H1 (cell line): ENCODE measurements at regions not wholly inside any gene's neighbourhood (a gene's known extent, or its start where the extent isn't known, plus 50 kb on each side); places are given as distances from the start of the nearest gene placed in this dataset.

Experiments
- CTCF ChIP-seq, 3 experiments: IDR thresholded peaks; 1 replicate in 2 of 3; 2 replicates in 1 of 3; pipeline versions ENCODE4 v1.5.1 to v1.6.1; 2011; ENCODE audit warnings: low read length in 3 of 3, mild to moderate bottlenecking in 3 of 3, inconsistent platforms in 2 of 3, low read depth in 1 of 3, moderate library complexity in 1 of 3; ENCODE audit not compliant: insufficient read depth in 1 of 3; ENCODE audit errors: control extremely low read depth in 1 of 3
- EZH2 ChIP-seq: fragments of 200-600 bp; sonication (generic); IDR thresholded peaks from 2 replicates; pipeline ENCODE4 v1.7.1; 2012; ENCODE audit warnings: low read depth, mild to moderate bottlenecking, moderate library complexity, low read length, inconsistent platforms; ENCODE audit not compliant: severe bottlenecking
- GABPA ChIP-seq: IDR thresholded peaks from 2 replicates; pipeline ENCODE4 v1.6.1; 2011; ENCODE audit warnings: mild to moderate bottlenecking, low read length, moderate library complexity, borderline replicate concordance; ENCODE audit not compliant: insufficient read depth
- POLR2A ChIP-seq, 2 experiments: IDR thresholded peaks; 1 replicate in 1 of 2; 2 replicates in 1 of 2; pipeline ENCODE4 v1.6.1; 2011; ENCODE audit warnings: low read depth in 2 of 2, low read length in 2 of 2, mild to moderate bottlenecking in 2 of 2; ENCODE audit errors: control extremely low read depth in 1 of 2
- TAF7 ChIP-seq: optimal IDR thresholded peaks from 2 replicates; pipeline ENCODE3; 2011; ENCODE audit warnings: low read depth, mild to moderate bottlenecking, inconsistent platforms, low read length, moderate library complexity, borderline replicate concordance
- TBP ChIP-seq: IDR thresholded peaks from 2 replicates; pipeline ENCODE4 v1.6.1; 2011; ENCODE audit warnings: low read depth, low read length, improper control_type of control experiment
- ZNF274 ChIP-seq: IDR thresholded peaks from 2 replicates; pipeline ENCODE4 v1.7.0; 2012; ENCODE audit warnings: low read length, borderline replicate concordance; ENCODE audit errors: extremely low read depth

GRCh38 chr13:107608736-107609135, 606.6 kb downstream of the LIG4 start:
- TF ChIP-seq CTCF (IDR thresholded peaks at IDR 0.05; ENCODE audit: control extremely low read depth in 1 of 3, insufficient read depth in 1 of 3, low read depth in 1 of 3, low read length in 3 of 3) (no peak), GABPA (no peak), TBP (no peak), ZNF274 (no peak), POLR2A (IDR thresholded peaks at IDR 0.05; ENCODE audit: control extremely low read depth in 1 of 2, low read depth in 2 of 2, low read length in 2 of 2) (no peak), TAF7 (no peak), EZH2 (no peak)
